GM21825 (cell line): ENCODE measurements at regions not wholly inside any gene's neighbourhood (a gene's known extent, or its start where the extent isn't known, plus 50 kb on each side); places are given as distances from the start of the nearest gene placed in this dataset.
"Not testable (repeated sequence)": the region's sequence is repeated elsewhere in the genome, so short reads cannot be mapped to it uniquely, and the experiment has no call there.

ENCODE experiments used
- ATAC-seq: cut with Tn5 transposase; IDR thresholded peaks from one replicate; pipeline ENCODE4 v1.9.1; 2021; ENCODE audit warnings: mild to moderate bottlenecking, moderate library complexity; ENCODE audit not compliant: unreplicated experiment

GRCh38 chr10:33102071-33102470 is 144.0 kb upstream of the ITGB1 start:
- no peak for ATAC-seq

- ATAC-seq, result no peak
These were observed 143.4 kb upstream of the ITGB1 start for GRCh38 chr10:33101392-33101787.

GRCh38 chr10:33100781-33101391 is 142.9 kb upstream of the ITGB1 start:
- no peak for ATAC-seq

GRCh38 chr10:33099748-33100147 is 141.7 kb upstream of the ITGB1 start:
- no peak for ATAC-seq

GRCh38 chr10:33098951-33099663 is 141.1 kb upstream of the ITGB1 start:
- ATAC-seq, result no peak

GRCh38 chr10:33095867-33096815 is 138.1 kb upstream of the ITGB1 start:
- ATAC-seq, result peak; percentile 79

GRCh38 chr10:33094263-33095051 is 136.4 kb upstream of the ITGB1 start:
- no peak for ATAC-seq

GRCh38 chr10:33093362-33093761 is 135.3 kb upstream of the ITGB1 start:
- ATAC-seq, result no peak

GRCh38 chr10:33092596-33092995 is 134.6 kb upstream of the ITGB1 start:
- ATAC-seq, result no peak

- no peak for ATAC-seq
These were observed 133.2 kb upstream of the ITGB1 start for GRCh38 chr10:33091201-33091600.

GRCh38 chr10:33088990-33089389 is 131.0 kb upstream of the ITGB1 start:
- no peak for ATAC-seq

GRCh38 chr10:33087922-33088321 is 129.9 kb upstream of the ITGB1 start:
- ATAC-seq, result no peak

GRCh38 chr10:33087152-33087551 is 129.1 kb upstream of the ITGB1 start:
- no peak for ATAC-seq

GRCh38 chr10:33086100-33086499 is 128.1 kb upstream of the ITGB1 start:
- no peak for ATAC-seq

GRCh38 chr10:33085313-33085833 is 127.3 kb upstream of the ITGB1 start:
- no peak for ATAC-seq

- ATAC-seq, result no peak
These were observed 126.4 kb upstream of the ITGB1 start for GRCh38 chr10:33084453-33084852.

- no peak for ATAC-seq
These were observed 124.4 kb upstream of the ITGB1 start for GRCh38 chr10:33082373-33082895.

- not testable (repeated sequence) for ATAC-seq
These were observed 122.4 kb upstream of the ITGB1 start for GRCh38 chr10:33080467-33080866.

- no peak for ATAC-seq
These were observed 116.4 kb upstream of the ITGB1 start for GRCh38 chr10:33074443-33074842.
